RPMI7951 (cell line): ENCODE measurements at regions not wholly inside any gene's neighbourhood (a gene's known extent, or its start where the extent isn't known, plus 50 kb on each side); places are given as distances from the start of the nearest gene placed in this dataset.

Experiments
- DNase-seq: peaks from one replicate; pipeline ENCODE4 v3.0.0-alpha.2; 2012; ENCODE audit warnings: low read depth

GRCh38 chr21:18460979-18461378, 57.4 kb upstream of the TMPRSS15 start:
- DNase-seq, result no peak

GRCh38 chr21:18461743-18462142, 58.2 kb upstream of the TMPRSS15 start:
- DNase-seq, result no peak

- DNase-seq, result no peak
Observed at GRCh38 chr21:18467715-18468114, 64.1 kb upstream of the TMPRSS15 start.

- DNase-seq, result no peak
Observed at GRCh38 chr21:18468790-18469189, 65.2 kb upstream of the TMPRSS15 start.

- DNase-seq, result no peak
Observed at GRCh38 chr21:18476639-18477038, 73.1 kb upstream of the TMPRSS15 start.

- no peak for DNase-seq
Observed at GRCh38 chr21:18477043-18477442, 73.5 kb upstream of the TMPRSS15 start.

- no peak for DNase-seq
Observed at GRCh38 chr21:18478513-18478912, 74.9 kb upstream of the TMPRSS15 start.

- DNase-seq, result no peak
Observed at GRCh38 chr21:18488252-18488651, 84.7 kb upstream of the TMPRSS15 start.

- peak; percentile 68 for DNase-seq
Observed at GRCh38 chr21:18493422-18493821, 89.8 kb upstream of the TMPRSS15 start.

- no peak for DNase-seq
Observed at GRCh38 chr21:18495523-18495922, 91.9 kb upstream of the TMPRSS15 start.

- no peak for DNase-seq
Observed at GRCh38 chr21:18498431-18498830, 94.8 kb upstream of the TMPRSS15 start.

GRCh38 chr21:18499761-18500376, 96.3 kb upstream of the TMPRSS15 start:
- DNase-seq, result peak; percentile 11

- no peak for DNase-seq
Observed at GRCh38 chr21:18518054-18518481, 114.5 kb upstream of the TMPRSS15 start.

GRCh38 chr21:18521204-18521603, 117.6 kb upstream of the TMPRSS15 start:
- DNase-seq, result no peak

GRCh38 chr21:18522181-18522972, 118.8 kb upstream of the TMPRSS15 start:
- DNase-seq, result no peak

GRCh38 chr21:18524097-18524880, 120.7 kb upstream of the TMPRSS15 start:
- DNase-seq, result no peak

- peak; percentile 64 for DNase-seq
Observed at GRCh38 chr21:18529254-18529653, 125.7 kb upstream of the TMPRSS15 start.

- no peak for DNase-seq
Observed at GRCh38 chr21:18542081-18542480, 138.5 kb upstream of the TMPRSS15 start.

GRCh38 chr21:18545908-18546307, 142.3 kb upstream of the TMPRSS15 start:
- peak; percentile 19 for DNase-seq

- DNase-seq, result no peak
Observed at GRCh38 chr21:18547347-18547746, 143.8 kb upstream of the TMPRSS15 start.

GRCh38 chr21:18548249-18548648, 144.7 kb upstream of the TMPRSS15 start:
- no peak for DNase-seq

GRCh38 chr21:18549214-18549905, 145.8 kb upstream of the TMPRSS15 start:
- peak; percentile 3 for DNase-seq
